LoVo (cell line): ENCODE measurements at regions not wholly inside any gene's neighbourhood (a gene's known extent, or its start where the extent isn't known, plus 50 kb on each side); places are given as distances from the start of the nearest gene placed in this dataset.

ENCODE experiments used
- DNase-seq: peaks from one replicate; pipeline ENCODE4 v3.0.0-alpha.2; 2016; ENCODE audit warnings: low spot score

- DNase-seq = no peak
Observed at GRCh38 chr16:50469121-50469743, 79.0 kb upstream of the NKD1 start.

GRCh38 chr16:50468749-50469078 lies 79.5 kb upstream of the NKD1 start:
- no peak for DNase-seq

- DNase-seq = peak; percentile 27
Observed at GRCh38 chr16:50467943-50468748, 80.0 kb upstream of the NKD1 start.

GRCh38 chr16:50467559-50467942 lies 80.6 kb upstream of the NKD1 start:
- no peak for DNase-seq

GRCh38 chr16:50466170-50466569 lies 82.0 kb upstream of the NKD1 start:
- no peak for DNase-seq

GRCh38 chr16:50464325-50465290 lies 83.6 kb upstream of the NKD1 start:
- DNase-seq = no peak

- no peak for DNase-seq
Observed at GRCh38 chr16:50463581-50464324, 84.4 kb upstream of the NKD1 start.

- DNase-seq = no peak
Observed at GRCh38 chr16:50462793-50463507, 85.2 kb upstream of the NKD1 start.

GRCh38 chr16:50461400-50461760 lies 86.8 kb upstream of the NKD1 start:
- DNase-seq = no peak

GRCh38 chr16:50460538-50461399 lies 87.4 kb upstream of the NKD1 start:
- DNase-seq = no peak

- no peak for DNase-seq
Observed at GRCh38 chr16:50459496-50460080, 88.6 kb upstream of the NKD1 start.

- DNase-seq = no peak
Observed at GRCh38 chr16:50458667-50459495, 89.3 kb upstream of the NKD1 start.

GRCh38 chr16:50457979-50458491 lies 89.2 kb upstream of the BRD7 start:
- DNase-seq = no peak

- peak; percentile 34 for DNase-seq
Observed at GRCh38 chr16:50457423-50457822, 88.6 kb upstream of the BRD7 start.

- DNase-seq = no peak
Observed at GRCh38 chr16:50455288-50455845, 86.6 kb upstream of the BRD7 start.

GRCh38 chr16:50453446-50453845 lies 84.7 kb upstream of the BRD7 start:
- DNase-seq = no peak

- no peak for DNase-seq
Observed at GRCh38 chr16:50451951-50452508, 83.2 kb upstream of the BRD7 start.

GRCh38 chr16:50450957-50451356 lies 82.2 kb upstream of the BRD7 start:
- no peak for DNase-seq
